Trophoblast cell (in vitro differentiated cells and primary cell): ENCODE measurements at regions not wholly inside any gene's neighbourhood (a gene's known extent, or its start where the extent isn't known, plus 50 kb on each side); places are given as distances from the start of the nearest gene placed in this dataset.

Source experiments
- DNase-seq, 2 donors: peaks; one replicate each; pipeline ENCODE4 v3.0.0-alpha.2; 2016
- H2AFZ ChIP-seq: 2 replicates; pipeline ENCODE4 v1.6.1; 2013; ENCODE audit warnings: low read length, moderate library complexity, mild to moderate bottlenecking; ENCODE audit not compliant: insufficient read depth, poor library complexity
- H2AK5ac ChIP-seq: 2 replicates; pipeline ENCODE4 v1.6.1; 2013; ENCODE audit warnings: mild to moderate bottlenecking, low read length
- H2BK120ac ChIP-seq: 2 replicates; pipeline ENCODE4 v1.6.1; 2013; ENCODE audit warnings: low read length, mild to moderate bottlenecking, moderate library complexity; ENCODE audit not compliant: insufficient read depth, poor library complexity
- H2BK12ac ChIP-seq: 2 replicates; pipeline ENCODE4 v1.6.1; 2013; ENCODE audit warnings: mild to moderate bottlenecking, low read length, moderate library complexity
- H2BK5ac ChIP-seq: 2 replicates; pipeline ENCODE4 v1.6.1; 2013; ENCODE audit warnings: low read length, low read depth, moderate library complexity, mild to moderate bottlenecking; ENCODE audit not compliant: poor library complexity
- H3K14ac ChIP-seq: 2 replicates; pipeline ENCODE4 v1.6.1; 2013; ENCODE audit warnings: mild to moderate bottlenecking, low read length
- H3K18ac ChIP-seq: 2 replicates; pipeline ENCODE4 v1.6.1; 2013; ENCODE audit warnings: mild to moderate bottlenecking, low read length
- H3K23ac ChIP-seq: 2 replicates; pipeline ENCODE4 v1.6.1; 2013; ENCODE audit warnings: low read length
- H3K27ac ChIP-seq: 2 replicates; pipeline ENCODE4 v1.5.1; 2013; ENCODE audit warnings: low read depth, mild to moderate bottlenecking, inconsistent platforms, low read length, moderate library complexity
- H3K27me3 ChIP-seq: 2 replicates; pipeline ENCODE4 v1.6.1; 2013; ENCODE audit warnings: inconsistent platforms, mild to moderate bottlenecking, low read length, moderate library complexity; ENCODE audit not compliant: insufficient read depth
- H3K36me3 ChIP-seq, 2 experiments: 1 replicate in 1 of 2; 2 replicates in 1 of 2; pipeline ENCODE4 v1.6.1; 2013; ENCODE audit warnings: low read length in 2 of 2, mild to moderate bottlenecking in 2 of 2, moderate library complexity in 1 of 2; ENCODE audit not compliant: insufficient read depth in 2 of 2, control insufficient read depth in 1 of 2
- H3K4ac ChIP-seq: 2 replicates; pipeline ENCODE4 v1.6.1; 2013; ENCODE audit warnings: low read depth, mild to moderate bottlenecking, low read length, moderate library complexity
- H3K4me1 ChIP-seq, 2 experiments: 1 replicate in 1 of 2; 2 replicates in 1 of 2; pipeline ENCODE4 v1.6.1; 2013; ENCODE audit warnings: low read length in 2 of 2, mild to moderate bottlenecking in 2 of 2, moderate library complexity in 1 of 2; ENCODE audit not compliant: insufficient read depth in 2 of 2, control insufficient read depth in 1 of 2
- H3K4me2 ChIP-seq: 2 replicates; pipeline ENCODE4 v1.6.1; 2013; ENCODE audit warnings: inconsistent platforms, mild to moderate bottlenecking, low read length, moderate library complexity
- H3K4me3 ChIP-seq: 2 replicates; pipeline ENCODE4 v1.5.1; 2013; ENCODE audit warnings: mild to moderate bottlenecking, low read depth, low read length, inconsistent platforms
- H3K79me1 ChIP-seq: one replicate; pipeline ENCODE4 v1.6.1; 2013; ENCODE audit warnings: low read length
- H3K79me2 ChIP-seq: 2 replicates; pipeline ENCODE4 v1.6.1; 2013; ENCODE audit warnings: low read length, mild to moderate bottlenecking; ENCODE audit not compliant: control insufficient read depth, insufficient read depth, poor library complexity
- H3K9ac ChIP-seq: 2 replicates; pipeline ENCODE4 v1.6.1; 2013; ENCODE audit warnings: mild to moderate bottlenecking, low read length
- H3K9me3 ChIP-seq: 2 replicates; pipeline ENCODE4 v1.6.1; 2013; ENCODE audit warnings: low read depth, mild to moderate bottlenecking, control low read depth, inconsistent platforms, low read length; ENCODE audit not compliant: insufficient read depth
- H4K12ac ChIP-seq: 2 replicates; pipeline ENCODE4 v1.6.1; 2013; ENCODE audit warnings: low read depth, mild to moderate bottlenecking, low read length, moderate library complexity
- H4K8ac ChIP-seq: 2 replicates; pipeline ENCODE4 v1.6.1; 2013; ENCODE audit warnings: low read depth, mild to moderate bottlenecking, low read length, moderate library complexity
- H4K91ac ChIP-seq: one replicate; pipeline ENCODE4 v1.6.1; 2013; ENCODE audit warnings: low read depth, mild to moderate bottlenecking, low read length, moderate library complexity
- whole genome bisulfite sequencing: extraction: QIAGEN DNeasy Blood & Tissue Kit; methylation state at CpG from one replicate; pipeline ENCODE4 v1.1.7; 2013; ENCODE audit warnings: missing lambda C conversion rate; ENCODE audit not compliant: insufficient read length, insufficient coverage; ENCODE audit errors: extremely low coverage; 5-methylcytosine and 5-hydroxymethylcytosine counted together

- Histone ChIP-seq H3K4me3 (no peak overlapping the region), H3K4me1 (no peaks in the 10 kb centered on the region), H2BK12ac (no peak overlapping the region), H3K23ac (no peak overlapping the region), H3K79me2 (no peaks in the 10 kb centered on the region), H3K27me3 (no peaks in the 10 kb centered on the region), H3K9me3 (no peaks in the 10 kb centered on the region), H3K4ac (no peak overlapping the region), H4K91ac (no peak overlapping the region), H2BK120ac (no peak overlapping the region), H2AK5ac (no peak overlapping the region), H4K12ac (no peak overlapping the region), H3K9ac (no peak overlapping the region), H3K4me2 (no peak overlapping the region), H2AFZ (no peak overlapping the region), H3K36me3 (no peaks in the 10 kb centered on the region), H2BK5ac (no peak overlapping the region), H3K18ac (no peak overlapping the region), H4K8ac (no peak overlapping the region), H3K79me1 (no peaks in the 10 kb centered on the region), H3K14ac (no peak overlapping the region), H3K27ac (no peak overlapping the region)
- no CpG with 5 or more reads among the region's 5 CpGs for WGBS
- no peak for DNase-seq
Measured at GRCh38 chr5:108675736-108676135, 72.0 kb upstream of the FER start.

DNA sequence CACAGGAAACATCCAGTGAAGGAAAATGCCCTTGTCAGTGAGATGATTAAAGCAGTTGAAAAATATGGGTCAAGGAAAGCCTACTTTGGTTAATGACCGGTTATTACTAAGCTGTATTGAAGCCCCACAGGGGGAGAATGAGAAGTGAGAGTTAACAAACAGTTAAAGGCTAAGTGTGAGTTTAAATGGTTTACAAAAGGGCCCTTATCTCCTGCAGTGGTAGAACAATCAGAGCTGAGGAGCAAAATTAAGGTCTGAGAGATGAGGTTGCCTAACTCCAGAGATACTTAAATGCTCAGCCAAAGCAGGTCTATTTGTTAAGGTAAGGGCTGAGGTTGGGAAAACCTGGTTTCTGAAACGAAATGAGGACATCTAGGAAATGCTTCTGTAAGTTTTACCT lies 75.1 kb upstream of the FER start:
- no peak for DNase-seq
- Histone ChIP-seq H2AK5ac (no peak overlapping the region), H4K91ac (no peak overlapping the region), H3K79me2 (no peaks in the 10 kb centered on the region), H3K4me2 (no peak overlapping the region), H2BK5ac (no peak overlapping the region), H3K27me3 (no peaks in the 10 kb centered on the region), H3K4ac (no peak overlapping the region), H2BK120ac (no peak overlapping the region), H2BK12ac (no peak overlapping the region), H3K9ac (no peak overlapping the region), H4K12ac (no peak overlapping the region), H3K36me3 (no peaks in the 10 kb centered on the region), H3K27ac (no peak overlapping the region), H3K4me1 (no peaks in the 10 kb centered on the region), H3K23ac (no peak overlapping the region), H3K9me3 (no peaks in the 10 kb centered on the region), H2AFZ (no peak overlapping the region), H3K79me1 (no peaks in the 10 kb centered on the region), H3K4me3 (no peak overlapping the region), H3K18ac (no peak overlapping the region), H4K8ac (no peak overlapping the region), H3K14ac (no peak overlapping the region)
- WGBS: no CpG with 5 or more reads among the region's 2 CpGs

GRCh38 chr5:108670591-108671289 lies 77.0 kb upstream of the FER start:
- DNase-seq: no peak
- no peak overlapping the region for H2AFZ ChIP-seq
- no peak overlapping the region for H3K4me2 ChIP-seq
- no peak overlapping the region for H2AK5ac ChIP-seq
- no peak overlapping the region for H3K4me3 ChIP-seq
- no peak overlapping the region for H2BK120ac ChIP-seq
- no peaks in the 10 kb centered on the region for H3K27me3 ChIP-seq
- no peak overlapping the region for H3K14ac ChIP-seq
- no peaks in the 10 kb centered on the region for H3K79me1 ChIP-seq
- no peak overlapping the region for H3K18ac ChIP-seq
- no peak overlapping the region for H3K27ac ChIP-seq
- H3K4ac ChIP-seq: no peak overlapping the region
- no peak overlapping the region for H4K12ac ChIP-seq
- no peak overlapping the region for H4K8ac ChIP-seq
- no peaks in the 10 kb centered on the region for H3K79me2 ChIP-seq
- no peak overlapping the region for H4K91ac ChIP-seq
- no peak overlapping the region for H3K9ac ChIP-seq
- no peaks in the 10 kb centered on the region for H3K36me3 ChIP-seq
- H3K4me1 ChIP-seq: no peaks in the 10 kb centered on the region
- no peak overlapping the region for H2BK5ac ChIP-seq
- WGBS: no CpG with 5 or more reads among the region's 7 CpGs
- no peak overlapping the region for H3K23ac ChIP-seq
- no peak overlapping the region for H2BK12ac ChIP-seq
- H3K9me3 ChIP-seq: no peaks in the 10 kb centered on the region

GRCh38 chr5:108669462-108669861 lies 78.2 kb upstream of the FER start:
- H4K8ac ChIP-seq: no peak overlapping the region
- no peak overlapping the region for H2BK5ac ChIP-seq
- WGBS: no CpG with 5 or more reads among the region's 1 CpG
- no peak for DNase-seq
- H3K4me2 ChIP-seq: no peak overlapping the region
- no peak overlapping the region for H2AK5ac ChIP-seq
- H3K9ac ChIP-seq: no peak overlapping the region
- H2BK120ac ChIP-seq: no peak overlapping the region
- no peak overlapping the region for H4K91ac ChIP-seq
- H3K14ac ChIP-seq: no peak overlapping the region
- H3K79me2 ChIP-seq: no peaks in the 10 kb centered on the region
- H3K18ac ChIP-seq: no peak overlapping the region
- H3K27ac ChIP-seq: no peak overlapping the region
- no peak overlapping the region for H3K4me3 ChIP-seq
- H3K36me3 ChIP-seq: no peaks in the 10 kb centered on the region
- no peak overlapping the region for H3K23ac ChIP-seq
- H3K27me3 ChIP-seq: no peaks in the 10 kb centered on the region
- no peak overlapping the region for H2BK12ac ChIP-seq
- no peak overlapping the region for H2AFZ ChIP-seq
- H3K9me3 ChIP-seq: no peaks in the 10 kb centered on the region
- H3K79me1 ChIP-seq: no peaks in the 10 kb centered on the region
- H3K4ac ChIP-seq: no peak overlapping the region
- no peaks in the 10 kb centered on the region for H3K4me1 ChIP-seq
- no peak overlapping the region for H4K12ac ChIP-seq
